ENCODE measurements at regions not wholly inside any gene's neighbourhood (a gene's known extent, or its start where the extent isn't known, plus 50 kb on each side); places are given as distances from the start of the nearest gene placed in this dataset.

- Histone ChIP-seq H3K79me1 (ENCODE audit: insufficient read depth, low read depth, low read length, poor library complexity, severe bottlenecking) (no peaks in the 10 kb centered on the region), H3K23me2 (ENCODE audit: insufficient read length, low read depth, low read length, poor library complexity, severe bottlenecking) (no peaks in the 10 kb centered on the region), H2BK15ac (ENCODE audit: low read depth, low read length) (no peak overlapping the region), H2BK120ac (ENCODE audit: low read depth, low read length, poor library complexity, severe bottlenecking) (no peak overlapping the region), H4K91ac (ENCODE audit: insufficient read length, low read depth, low read length) (no peak overlapping the region), H3K23ac (ENCODE audit: insufficient read length, low read depth, low read length) (no peak overlapping the region), H3K79me2 (ENCODE audit: insufficient read depth, low read length) (no peaks in the 10 kb centered on the region), H4K20me1 (ENCODE audit: control insufficient read depth, insufficient read depth, insufficient read length) (no peaks in the 10 kb centered on the region), H3K56ac (ENCODE audit: insufficient read length, low read depth, low read length) (no peak overlapping the region), H3K18ac (ENCODE audit: insufficient read length, low read depth, low read length) (no peak overlapping the region), H3K27me3 (ENCODE audit: insufficient read depth, low read length) (no peaks in the 10 kb centered on the region), H3T11ph (ENCODE audit: low read length) (no peak overlapping the region), H2BK5ac (ENCODE audit: insufficient read length, low read length) (no peak overlapping the region), H4K5ac (ENCODE audit: insufficient read length, low read depth, low read length) (no peak overlapping the region), H2AFZ (ENCODE audit: low read length) (no peak overlapping the region), H3K14ac (ENCODE audit: insufficient read depth, low read length) (no peak overlapping the region), H4K8ac (replicated peaks; ENCODE audit: insufficient read length, low read depth, low read length) (no peak overlapping the region), H3K4me2 (ENCODE audit: insufficient read depth, insufficient read length, low read length) (no peak overlapping the region), H3K9ac (ENCODE audit: extremely low read depth, insufficient read length, low read length) (no peak overlapping the region), H2BK20ac (ENCODE audit: low read depth, low read length, poor library complexity, severe bottlenecking) (no peak overlapping the region), H3K27ac (ENCODE audit: insufficient read length, low read depth, low read length) (no peak overlapping the region), H2BK12ac (ENCODE audit: insufficient read length, low read depth, low read length) (no peak overlapping the region), H3K4me1 (ENCODE audit: insufficient read depth, low read length) (no peaks in the 10 kb centered on the region), H3K4ac (ENCODE audit: low read depth, low read length) (no peak overlapping the region), H2AK5ac (ENCODE audit: insufficient read length, low read length) (no peak overlapping the region), H3K9me3 (ENCODE audit: control insufficient read depth, low read depth, low read length) (no peaks in the 10 kb centered on the region)
- WGBS (ENCODE audit: extremely low coverage, insufficient read length, low lambda C conversion rate) = no CpG with 5 or more reads among the region's 7 CpGs
- no peak for TF ChIP-seq CTCF (conservative IDR thresholded peaks at IDR 0.05)
- H3K4me3 Mint-ChIP-seq = no peak overlapping the region
- peak; percentile 32 for DNase-seq
- H3K27ac Mint-ChIP-seq = peak overlapping the region in 1 of 3 experiments; percentile 77; a peak in 1 of 7 replicates
- H3K27me3 Mint-ChIP-seq (ENCODE audit: low read depth) = no peaks in the 10 kb centered on the region
- H3K4me1 Mint-ChIP-seq = peaks cover 0 to 4% of the 10 kb centered on the region in 2 experiments; a peak in 2 of 4 replicates
- no peaks in the 10 kb centered on the region for H3K36me3 Mint-ChIP-seq (ENCODE audit: insufficient read depth in 1 of 3, low read depth in 3 of 3)
- H3K9me3 Mint-ChIP-seq = no peaks in the 10 kb centered on the region
Measured at GRCh38 chr13:86974251-86974994, 696.7 kb upstream of the SLITRK5 start.

All from H9 (cell line).